ENCODE measurements at regions not wholly inside any gene's neighbourhood (a gene's known extent, or its start where the extent isn't known, plus 50 kb on each side); places are given as distances from the start of the nearest gene placed in this dataset.

DNA sequence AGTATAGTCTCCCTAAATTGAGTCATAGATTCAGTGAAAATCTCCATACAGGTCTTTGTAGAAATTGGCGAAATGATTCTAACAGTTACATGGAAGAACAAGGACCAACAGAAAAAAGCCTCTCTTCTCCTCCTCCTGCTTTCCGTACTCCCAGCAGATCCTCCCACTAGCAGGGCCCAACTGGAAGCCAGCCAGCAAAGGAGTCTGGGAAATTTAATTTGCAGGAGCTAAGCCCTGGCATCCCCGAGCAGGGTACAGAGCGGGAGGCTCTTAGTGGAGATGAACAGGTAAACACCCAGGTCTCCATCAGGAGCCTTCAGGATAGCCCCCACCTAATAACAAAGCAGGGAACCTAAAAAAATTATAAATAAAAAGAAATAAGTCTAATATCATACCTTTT lies 1473.8 kb downstream of the TBC1D22A start:
- Mint-ChIP-seq H3K4me3 (no peak overlapping the region), H3K9me3 (peaks cover 24% of the 10 kb centered on the region), H3K4me1 (ENCODE audit: low read depth) (no peaks in the 10 kb centered on the region), H3K36me3 (ENCODE audit: insufficient read depth) (no peaks in the 10 kb centered on the region), H3K27me3 (ENCODE audit: low read depth) (peaks cover 2% of the 10 kb centered on the region)
- ATAC-seq, result no peak
- no peak for DNase-seq

DNA sequence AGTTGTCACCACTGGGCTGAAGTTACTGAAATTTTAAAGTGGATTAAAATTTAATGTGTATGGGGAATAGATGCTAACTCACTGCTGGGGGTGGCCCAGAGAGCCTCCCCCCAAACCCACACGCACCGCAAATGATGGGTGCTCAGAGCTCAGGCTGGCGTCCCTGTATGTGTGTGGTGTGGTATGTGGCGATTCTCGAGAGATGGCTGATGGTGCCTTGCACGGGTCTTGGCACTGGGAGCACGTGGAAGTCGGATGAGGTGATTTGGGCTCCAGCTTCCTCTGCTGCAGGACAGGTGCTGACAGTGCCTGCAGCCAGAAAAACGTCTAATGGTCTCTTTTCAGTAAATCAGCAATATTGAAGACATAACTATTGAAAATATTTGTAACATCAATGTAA lies 1473.3 kb downstream of the TBC1D22A start:
- Mint-ChIP-seq H3K4me3 (no peak overlapping the region), H3K4me1 (ENCODE audit: low read depth) (no peaks in the 10 kb centered on the region), H3K9me3 (peaks cover 24% of the 10 kb centered on the region), H3K27me3 (ENCODE audit: low read depth) (no peaks in the 10 kb centered on the region), H3K36me3 (ENCODE audit: insufficient read depth) (no peaks in the 10 kb centered on the region)
- DNase-seq (no peak), ATAC-seq (no peak)

DNA sequence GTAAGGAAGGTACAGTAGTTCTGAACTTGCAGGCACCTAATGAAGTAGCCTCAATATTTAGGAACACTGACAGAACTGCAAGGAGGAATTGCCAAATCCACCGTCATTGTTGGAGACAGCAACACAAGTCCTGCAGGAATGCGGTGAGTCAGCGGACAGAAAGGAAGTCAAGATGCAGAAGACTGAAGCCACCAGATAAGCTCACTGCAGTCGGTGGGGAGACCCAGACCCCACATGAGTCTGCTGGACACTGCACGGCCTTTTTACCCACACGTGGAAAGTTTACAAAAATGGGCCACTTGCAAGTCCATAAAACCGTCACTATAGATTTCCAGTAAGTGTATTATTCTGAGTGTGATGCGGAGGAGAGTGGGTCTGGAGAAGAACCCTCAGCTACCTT lies 1471.6 kb downstream of the TBC1D22A start:
- Mint-ChIP-seq H3K9me3 (peaks cover 28% of the 10 kb centered on the region), H3K4me3 (no peak overlapping the region), H3K27me3 (ENCODE audit: low read depth) (no peaks in the 10 kb centered on the region), H3K36me3 (ENCODE audit: insufficient read depth) (no peaks in the 10 kb centered on the region), H3K4me1 (ENCODE audit: low read depth) (no peaks in the 10 kb centered on the region)
- DNase-seq (no peak), ATAC-seq (no peak)

DNA sequence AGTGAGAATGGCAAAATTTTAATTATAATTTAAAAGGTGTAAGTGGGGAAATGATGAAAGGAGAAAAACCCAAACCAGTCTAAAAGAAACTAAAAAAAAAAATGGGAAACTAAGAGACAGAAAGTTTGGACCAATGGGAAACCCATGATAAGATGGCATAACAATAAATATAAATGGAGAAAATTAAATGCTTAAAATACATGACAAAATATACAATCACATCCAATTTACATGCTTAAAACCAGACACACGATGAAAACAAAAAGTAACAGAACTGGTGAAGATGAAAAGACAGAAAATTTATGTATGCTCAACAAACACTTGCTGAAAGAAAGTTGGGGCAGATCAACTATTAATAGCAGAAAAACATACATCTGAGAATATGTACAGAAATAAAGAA lies 1471.1 kb downstream of the TBC1D22A start:
- ATAC-seq (no peak), DNase-seq (no peak)
- peaks cover 4% of the 10 kb centered on the region for H3K27me3 Mint-ChIP-seq (ENCODE audit: low read depth)
- H3K36me3 Mint-ChIP-seq (ENCODE audit: insufficient read depth), result no peaks in the 10 kb centered on the region
- H3K4me1 Mint-ChIP-seq (ENCODE audit: low read depth), result no peaks in the 10 kb centered on the region
- no peak overlapping the region for H3K4me3 Mint-ChIP-seq
- peaks cover 28% of the 10 kb centered on the region for H3K9me3 Mint-ChIP-seq

DNA sequence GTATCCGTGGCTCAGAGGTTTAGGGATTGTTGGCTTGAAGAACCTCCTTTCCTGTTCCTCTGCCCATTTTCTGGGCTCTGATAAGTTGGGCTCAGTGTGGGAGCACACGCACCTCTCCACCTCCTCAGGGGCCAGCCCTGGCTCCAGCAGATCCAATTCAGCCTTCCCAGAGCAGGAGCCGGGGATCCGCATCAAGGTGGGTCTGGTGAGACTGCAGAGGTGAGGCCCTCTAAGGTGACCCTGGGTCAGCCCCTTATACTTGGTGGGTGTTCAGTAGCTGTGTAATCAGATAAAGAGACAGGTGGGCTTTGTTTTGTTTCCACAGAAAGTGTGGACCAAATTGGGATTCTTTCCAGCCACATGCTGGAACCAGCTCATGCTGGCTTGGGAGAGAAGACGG lies 1466.0 kb downstream of the TBC1D22A start:
- Mint-ChIP-seq H3K9me3 (peaks cover 18% of the 10 kb centered on the region), H3K36me3 (ENCODE audit: insufficient read depth) (no peaks in the 10 kb centered on the region), H3K4me1 (ENCODE audit: low read depth) (no peaks in the 10 kb centered on the region), H3K4me3 (no peak overlapping the region), H3K27me3 (ENCODE audit: low read depth) (peaks cover 7% of the 10 kb centered on the region)
- no peak for DNase-seq
- ATAC-seq, result no peak

DNA sequence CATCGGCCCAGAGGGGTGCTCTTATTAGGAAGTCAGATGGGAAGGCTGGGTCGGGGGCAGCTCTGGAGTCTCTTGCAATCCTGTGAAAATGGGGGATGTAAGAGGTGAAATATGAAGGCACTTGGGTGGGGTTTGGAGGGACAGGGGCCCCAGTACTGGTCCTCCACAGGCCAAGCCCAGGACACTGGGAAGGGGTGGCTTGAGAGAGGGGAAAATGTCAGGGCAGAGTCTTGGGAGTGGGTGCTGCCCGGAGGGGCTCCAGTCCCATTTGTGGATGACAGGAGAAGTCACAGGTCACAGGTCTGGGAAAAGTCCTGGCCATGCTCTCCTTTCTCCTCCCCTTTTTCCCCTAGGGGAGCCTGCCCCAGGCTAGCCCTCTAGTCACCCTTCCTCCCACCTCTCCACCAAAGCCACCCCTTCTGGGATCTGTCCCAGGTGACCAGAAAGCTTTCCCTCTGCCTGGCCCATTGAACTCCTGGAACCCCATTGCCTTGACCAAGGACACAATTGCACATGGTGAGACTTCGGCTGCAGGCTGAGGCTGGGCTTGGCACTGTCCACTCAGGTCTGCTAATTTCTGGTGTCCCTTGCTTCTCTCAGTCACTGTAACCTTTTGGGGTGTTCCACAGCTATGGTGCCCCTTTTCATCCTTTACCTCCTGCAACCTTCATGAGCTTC lies 1465.0 kb downstream of the TBC1D22A start:
- H3K4me3 Mint-ChIP-seq, result no peak overlapping the region
- H3K9me3 Mint-ChIP-seq, result peaks cover 11% of the 10 kb centered on the region
- no peaks in the 10 kb centered on the region for H3K4me1 Mint-ChIP-seq (ENCODE audit: low read depth)
- H3K36me3 Mint-ChIP-seq (ENCODE audit: insufficient read depth), result no peaks in the 10 kb centered on the region
- ATAC-seq (no peak), DNase-seq (no peak)
- peaks cover 7% of the 10 kb centered on the region for H3K27me3 Mint-ChIP-seq (ENCODE audit: low read depth)

DNA sequence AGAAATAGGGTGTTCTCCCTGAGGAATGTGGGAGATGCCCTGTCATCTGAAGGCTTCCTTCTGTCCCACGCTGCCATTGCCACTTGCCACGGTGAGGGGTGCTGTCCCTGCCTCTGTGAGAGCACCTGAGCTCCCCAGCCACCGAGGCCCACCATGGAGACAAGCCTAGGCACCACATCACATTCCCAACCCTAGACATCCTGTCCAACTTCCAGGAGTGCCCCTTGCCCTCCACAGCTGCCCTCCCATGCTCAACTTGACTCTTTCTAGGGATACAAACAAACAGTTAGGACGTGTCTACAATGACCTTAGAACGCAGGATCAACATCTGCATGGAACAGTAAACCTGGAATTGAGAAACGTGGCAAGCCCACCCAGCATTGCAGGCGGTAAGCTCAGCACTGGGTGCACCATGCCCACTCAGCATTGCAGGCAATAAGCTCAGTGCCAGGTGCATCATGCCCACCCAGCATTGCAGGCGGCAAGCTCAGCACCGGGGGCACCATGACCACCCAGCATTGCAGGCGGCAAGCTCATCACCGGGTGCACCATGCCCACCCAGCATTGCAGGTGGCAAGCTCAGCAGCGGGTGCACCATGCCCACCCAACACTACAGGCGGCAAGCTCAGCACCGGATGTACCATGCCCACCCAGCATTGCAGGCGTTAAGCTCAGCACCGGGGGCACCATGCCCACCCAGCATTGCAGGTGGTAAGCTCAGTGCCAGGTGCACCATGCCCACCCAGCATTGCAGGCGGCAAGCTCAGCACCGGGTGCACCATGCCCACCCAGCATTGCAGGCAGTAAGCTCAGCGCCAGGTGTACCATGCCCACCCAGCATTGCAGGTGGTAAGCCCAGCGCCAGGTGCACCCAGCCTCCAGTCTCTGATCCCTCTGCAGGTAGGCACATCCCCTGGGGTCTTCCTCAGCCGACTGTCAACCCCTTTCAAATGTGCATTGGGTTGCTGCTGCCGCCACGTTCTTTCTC lies 1463.9 kb downstream of the TBC1D22A start:
- H3K4me3 Mint-ChIP-seq, result no peak overlapping the region
- H3K36me3 Mint-ChIP-seq (ENCODE audit: insufficient read depth), result no peaks in the 10 kb centered on the region
- ATAC-seq (no peak), DNase-seq (no peak)
- peaks cover 4% of the 10 kb centered on the region for H3K9me3 Mint-ChIP-seq
- H3K27me3 Mint-ChIP-seq (ENCODE audit: low read depth), result peaks cover 7% of the 10 kb centered on the region
- H3K4me1 Mint-ChIP-seq (ENCODE audit: low read depth), result no peaks in the 10 kb centered on the region

DNA sequence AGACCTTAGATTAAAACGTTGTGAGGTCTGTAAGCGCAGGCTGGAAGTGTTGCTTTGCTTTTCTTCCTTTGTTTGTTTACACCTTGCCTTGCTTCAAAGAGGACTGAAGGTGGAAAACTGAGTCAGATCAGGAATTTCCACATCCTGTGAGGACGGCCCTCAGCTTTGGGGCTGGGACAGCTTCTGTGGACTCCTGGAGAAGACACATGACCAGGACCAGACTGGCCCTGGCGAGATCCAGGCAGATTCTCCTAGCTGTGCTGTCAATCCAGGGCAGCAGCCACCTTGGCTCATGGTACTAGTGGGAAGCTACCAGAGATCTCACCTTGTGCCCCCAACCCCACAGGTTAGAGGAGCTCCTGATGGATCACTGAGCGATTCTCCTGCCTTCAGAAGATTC lies 1461.9 kb downstream of the TBC1D22A start:
- DNase-seq (no peak), ATAC-seq (no peak)
- Mint-ChIP-seq H3K27me3 (ENCODE audit: low read depth) (peaks cover 7% of the 10 kb centered on the region), H3K4me1 (ENCODE audit: low read depth) (no peaks in the 10 kb centered on the region), H3K9me3 (no peaks in the 10 kb centered on the region), H3K4me3 (no peak overlapping the region), H3K36me3 (ENCODE audit: insufficient read depth) (no peaks in the 10 kb centered on the region)

DNA sequence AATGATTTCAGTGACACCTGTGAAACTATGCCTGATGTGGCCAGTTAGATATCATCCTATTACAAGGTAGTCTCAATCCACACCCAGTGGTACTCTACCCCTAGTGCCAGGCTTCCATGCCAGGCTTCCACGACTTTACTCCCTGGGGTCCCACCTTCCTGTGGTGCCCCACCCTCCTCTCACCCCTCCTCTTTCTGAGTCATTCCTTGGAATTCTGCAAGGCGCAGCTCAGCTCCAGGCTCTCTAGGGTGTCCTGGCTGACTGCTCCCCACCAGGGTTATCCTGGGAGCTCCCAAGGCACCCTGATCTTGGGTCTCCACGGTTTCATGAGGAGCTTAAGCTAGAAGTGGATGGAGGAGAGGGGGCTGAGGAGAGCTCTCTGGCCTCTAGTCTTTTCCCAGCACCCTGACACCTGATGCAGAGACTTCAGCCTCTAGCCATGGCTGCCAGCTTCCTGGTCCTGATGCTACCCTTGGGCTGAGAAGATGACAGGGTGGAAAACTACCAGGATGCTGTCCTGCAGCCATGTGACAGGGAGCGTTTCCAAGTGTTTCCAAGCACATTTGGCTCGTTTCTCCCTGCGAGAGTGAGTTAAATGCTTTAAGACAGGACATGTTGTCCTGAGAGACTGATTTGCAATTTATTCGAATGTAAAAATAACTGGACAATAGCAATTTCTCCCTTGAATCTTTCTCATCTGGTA lies 1461.2 kb downstream of the TBC1D22A start:
- DNase-seq (no peak), ATAC-seq (no peak)
- Mint-ChIP-seq H3K36me3 (ENCODE audit: insufficient read depth) (no peaks in the 10 kb centered on the region), H3K9me3 (no peaks in the 10 kb centered on the region), H3K4me3 (no peak overlapping the region), H3K4me1 (ENCODE audit: low read depth) (no peaks in the 10 kb centered on the region), H3K27me3 (ENCODE audit: low read depth) (peaks cover 4% of the 10 kb centered on the region)

DNA sequence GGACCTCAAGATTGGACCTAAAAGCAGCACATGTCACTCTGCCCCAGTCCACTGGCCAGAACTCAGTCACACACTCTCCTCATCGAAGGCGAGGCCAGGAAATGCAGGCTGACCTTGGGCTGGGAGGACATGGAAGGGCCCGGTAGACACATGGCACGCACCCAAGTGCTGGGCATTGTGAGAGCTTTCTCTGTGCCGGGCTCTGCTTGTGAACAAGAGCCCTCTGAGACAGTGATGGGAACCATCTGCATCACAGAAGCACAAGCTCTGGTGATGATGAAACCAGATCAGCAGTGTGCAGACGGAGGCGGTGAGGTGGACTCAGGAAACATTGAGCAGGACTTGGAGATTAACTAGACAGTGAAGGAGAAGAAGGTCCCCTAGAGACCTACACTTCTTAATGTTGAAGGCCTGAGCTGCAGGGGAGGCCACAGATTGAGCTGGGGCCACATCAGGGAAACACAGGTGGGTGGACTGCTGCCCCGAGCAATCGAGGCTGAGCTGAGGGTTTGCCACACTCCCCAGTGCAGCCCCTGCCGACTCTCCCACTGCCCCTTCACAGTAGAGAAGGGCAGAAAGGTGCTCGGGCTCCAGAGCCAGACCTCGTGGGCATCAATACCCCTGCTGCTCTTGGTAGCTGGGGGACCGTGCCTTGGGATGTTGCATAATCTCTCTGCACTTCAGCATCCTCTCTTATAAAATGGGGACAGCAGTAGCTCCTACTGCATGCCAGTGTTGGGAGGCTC lies 1460.5 kb downstream of the TBC1D22A start:
- DNase-seq, result no peak

DNA sequence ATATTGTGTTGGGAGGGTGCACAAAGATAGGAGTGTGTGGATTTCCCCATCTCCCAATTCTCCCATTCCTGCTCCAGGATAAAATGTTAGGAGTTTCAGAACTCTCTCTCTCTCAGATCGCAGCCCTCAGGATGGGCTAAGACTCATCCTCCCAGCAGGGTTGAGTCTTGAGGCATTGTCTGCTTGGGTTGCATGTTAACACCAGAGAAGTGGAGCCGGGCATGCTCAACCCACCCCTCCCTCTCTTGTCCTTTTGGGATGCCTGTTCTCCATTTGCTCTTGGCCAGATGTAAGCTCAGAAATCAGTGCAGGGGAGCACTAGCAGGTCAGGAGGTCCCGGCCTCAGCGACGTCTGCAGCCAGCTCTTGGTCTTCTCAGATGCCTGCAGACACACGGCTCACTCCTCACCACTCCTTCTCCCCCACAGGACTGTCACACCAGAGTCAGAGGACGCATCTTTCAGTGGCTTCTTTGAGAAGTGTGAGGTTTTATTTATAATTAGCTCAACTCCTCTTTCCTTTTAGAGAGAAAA lies 1456.5 kb downstream of the TBC1D22A start:
- H3K27me3 Mint-ChIP-seq (ENCODE audit: low read depth), result peaks cover 10% of the 10 kb centered on the region
- DNase-seq (no peak), ATAC-seq (no peak)
- no peaks in the 10 kb centered on the region for H3K9me3 Mint-ChIP-seq
- no peak overlapping the region for H3K4me3 Mint-ChIP-seq
- no peaks in the 10 kb centered on the region for H3K36me3 Mint-ChIP-seq (ENCODE audit: insufficient read depth)
- H3K4me1 Mint-ChIP-seq (ENCODE audit: low read depth), result no peaks in the 10 kb centered on the region

More for the DNA sequence above, 1460.5 kb downstream of the TBC1D22A start:
- Mint-ChIP-seq H3K4me3 (no peak overlapping the region), H3K4me1 (ENCODE audit: low read depth) (no peaks in the 10 kb centered on the region), H3K27me3 (ENCODE audit: low read depth) (peaks cover 7% of the 10 kb centered on the region), H3K9me3 (no peaks in the 10 kb centered on the region), H3K36me3 (ENCODE audit: insufficient read depth) (no peaks in the 10 kb centered on the region)
- ATAC-seq, result no peak

DNA sequence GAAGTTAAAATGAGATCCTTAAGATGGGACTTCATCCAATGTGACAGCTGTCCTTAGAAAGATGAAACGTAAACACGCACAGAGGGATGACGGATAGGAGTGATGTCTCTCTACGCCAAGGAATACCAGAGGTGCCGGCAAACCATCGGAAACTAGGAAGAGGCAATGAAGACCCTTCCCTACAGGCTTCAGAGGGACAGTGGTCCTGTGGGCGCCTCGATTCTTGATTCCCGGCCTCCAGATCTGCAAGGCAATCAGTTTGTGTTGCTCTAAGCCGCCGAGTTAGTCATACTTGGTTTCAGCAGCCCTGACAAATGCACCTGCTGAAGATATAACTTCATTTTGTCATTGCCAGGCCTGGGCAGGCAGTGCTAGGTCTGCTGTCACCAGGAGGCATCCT lies 1455.1 kb downstream of the TBC1D22A start:
- DNase-seq (no peak), ATAC-seq (no peak)
- Mint-ChIP-seq H3K36me3 (ENCODE audit: insufficient read depth) (no peaks in the 10 kb centered on the region), H3K27me3 (ENCODE audit: low read depth) (peaks cover 10% of the 10 kb centered on the region), H3K4me1 (ENCODE audit: low read depth) (no peaks in the 10 kb centered on the region), H3K9me3 (no peaks in the 10 kb centered on the region), H3K4me3 (no peak overlapping the region)

DNA sequence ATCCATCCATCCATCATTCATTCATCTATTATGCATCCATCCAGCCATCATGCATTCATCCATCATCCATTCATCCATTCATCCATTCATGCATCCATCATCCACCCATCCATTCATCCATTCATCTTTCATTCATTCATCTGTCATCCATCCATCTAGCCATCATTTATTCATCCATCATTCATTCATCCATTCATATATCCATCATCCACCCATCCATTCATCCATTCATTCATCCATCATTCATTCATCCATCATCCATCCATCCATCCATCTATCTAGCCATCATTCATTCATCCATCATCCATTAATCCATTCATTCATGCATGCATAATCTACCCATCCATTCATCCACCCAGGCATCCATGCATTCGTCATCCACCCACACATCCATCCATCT lies 1450.3 kb downstream of the TBC1D22A start:
- H3K4me3 Mint-ChIP-seq, result no peak overlapping the region
- H3K36me3 Mint-ChIP-seq (ENCODE audit: insufficient read depth), result no peaks in the 10 kb centered on the region
- H3K27me3 Mint-ChIP-seq (ENCODE audit: low read depth), result peaks cover 10% of the 10 kb centered on the region
- H3K9me3 Mint-ChIP-seq, result no peaks in the 10 kb centered on the region
- no peaks in the 10 kb centered on the region for H3K4me1 Mint-ChIP-seq (ENCODE audit: low read depth)
- no peak for ATAC-seq
- DNase-seq, result no peak

DNA sequence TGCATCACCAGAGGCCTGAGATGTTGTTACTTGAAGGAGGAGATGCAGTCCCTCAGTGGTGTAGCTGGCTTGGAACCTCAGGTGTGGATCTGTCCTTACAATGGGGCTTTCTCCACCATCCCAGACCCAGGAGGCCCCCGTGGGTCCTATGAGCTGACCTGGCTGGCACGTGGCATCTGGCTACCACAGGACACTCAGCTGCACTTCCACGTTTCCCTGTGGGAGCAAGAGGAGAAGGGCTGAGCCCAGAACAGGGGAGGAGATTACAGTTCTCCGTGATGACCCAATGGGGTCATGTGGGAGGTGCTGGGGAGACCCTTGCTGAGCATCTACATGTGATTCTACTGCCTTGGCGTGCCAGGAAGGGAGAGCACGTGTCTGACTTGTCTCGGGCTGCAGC lies 1448.4 kb downstream of the TBC1D22A start:
- ATAC-seq (no peak), DNase-seq (no peak)
- Mint-ChIP-seq H3K4me3 (no peak overlapping the region), H3K4me1 (ENCODE audit: low read depth) (no peaks in the 10 kb centered on the region), H3K9me3 (no peaks in the 10 kb centered on the region), H3K36me3 (ENCODE audit: insufficient read depth) (no peaks in the 10 kb centered on the region), H3K27me3 (ENCODE audit: low read depth) (peaks cover 12% of the 10 kb centered on the region)
